GM13976 (cell line): ENCODE measurements at regions not wholly inside any gene's neighbourhood (a gene's known extent, or its start where the extent isn't known, plus 50 kb on each side); places are given as distances from the start of the nearest gene placed in this dataset.

Experiments
- DNase-seq: peaks from one replicate; pipeline ENCODE4 v3.0.0; 2012; ENCODE audit warnings: low spot score
- in situ Hi-C: fragments of 300-500 bp; cut with MboI; formaldehyde crosslinking; loops from one replicate; pipeline ENCODE4 v1.12.0; 2022; ENCODE audit warnings: low sequenced_read_pairs, mixed read lengths, inconsistent platforms; ENCODE audit not compliant: unreplicated experiment
- TF ChIP-seq, protein P1 (sequence below): IDR thresholded peaks from 2 replicates; pipeline ENCODE4 v1.5.1; 2012; ENCODE audit warnings: borderline replicate concordance, mild to moderate bottlenecking; ENCODE audit not compliant: insufficient read depth; ENCODE audit errors: extremely low read depth, missing control alignments, control extremely low read depth

DNA sequence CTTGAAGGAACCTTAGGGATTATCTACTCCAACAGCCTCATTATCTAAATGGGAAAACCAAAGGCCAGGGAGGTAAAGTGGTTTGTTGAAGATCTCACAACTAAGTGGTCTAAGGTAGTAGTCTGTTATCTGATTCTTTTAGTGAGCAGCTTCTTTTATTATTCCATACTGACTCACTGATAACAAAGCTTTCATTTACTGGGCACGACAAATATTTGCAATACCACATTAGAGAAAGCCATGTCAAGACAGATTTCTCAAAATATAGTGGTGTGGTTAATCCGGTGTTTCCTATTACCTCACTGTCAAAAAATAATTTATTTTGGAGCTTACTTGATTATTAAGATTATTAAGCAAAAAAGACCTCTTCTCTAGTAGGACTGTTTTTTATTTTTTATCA, 369.1 kb downstream of the S1PR1 start:
- no peak for DNase-seq
- TF ChIP-seq, protein P1, sequence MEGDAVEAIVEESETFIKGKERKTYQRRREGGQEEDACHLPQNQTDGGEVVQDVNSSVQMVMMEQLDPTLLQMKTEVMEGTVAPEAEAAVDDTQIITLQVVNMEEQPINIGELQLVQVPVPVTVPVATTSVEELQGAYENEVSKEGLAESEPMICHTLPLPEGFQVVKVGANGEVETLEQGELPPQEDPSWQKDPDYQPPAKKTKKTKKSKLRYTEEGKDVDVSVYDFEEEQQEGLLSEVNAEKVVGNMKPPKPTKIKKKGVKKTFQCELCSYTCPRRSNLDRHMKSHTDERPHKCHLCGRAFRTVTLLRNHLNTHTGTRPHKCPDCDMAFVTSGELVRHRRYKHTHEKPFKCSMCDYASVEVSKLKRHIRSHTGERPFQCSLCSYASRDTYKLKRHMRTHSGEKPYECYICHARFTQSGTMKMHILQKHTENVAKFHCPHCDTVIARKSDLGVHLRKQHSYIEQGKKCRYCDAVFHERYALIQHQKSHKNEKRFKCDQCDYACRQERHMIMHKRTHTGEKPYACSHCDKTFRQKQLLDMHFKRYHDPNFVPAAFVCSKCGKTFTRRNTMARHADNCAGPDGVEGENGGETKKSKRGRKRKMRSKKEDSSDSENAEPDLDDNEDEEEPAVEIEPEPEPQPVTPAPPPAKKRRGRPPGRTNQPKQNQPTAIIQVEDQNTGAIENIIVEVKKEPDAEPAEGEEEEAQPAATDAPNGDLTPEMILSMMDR: no peak
- in situ Hi-C loops: no loop called here

GRCh38 chr1:101613546-101613945, 376.7 kb downstream of the S1PR1 start:
- TF ChIP-seq, protein P1: no peak
- DNase-seq: no peak
- in situ Hi-C loops: no loop called here

DNA sequence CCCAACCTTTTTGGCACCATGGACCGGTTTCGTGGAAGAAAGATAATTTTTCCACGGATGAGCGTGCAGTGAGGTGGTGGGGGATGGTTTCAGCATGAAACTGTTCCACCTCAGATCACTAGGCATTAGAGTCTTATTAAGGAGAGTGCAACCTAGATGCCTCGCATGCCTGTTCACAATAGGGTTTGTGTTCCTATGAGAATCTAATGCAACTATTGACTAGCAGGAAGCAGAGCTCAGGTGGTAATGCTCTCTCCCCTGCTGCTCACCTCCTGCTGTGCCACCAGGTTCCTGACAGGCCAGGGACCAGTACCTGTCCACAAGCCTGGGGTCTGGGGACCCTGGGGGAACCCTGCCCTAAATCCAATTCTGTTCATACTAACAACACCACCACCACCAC, 377.8 kb downstream of the OLFM3 start:
- TF ChIP-seq, protein P1: no peak
- in situ Hi-C loops: no loop called here
- DNase-seq: no peak

GRCh38 chr1:101632548-101633272, 364.0 kb downstream of the OLFM3 start:
- TF ChIP-seq, protein P1: no peak
- in situ Hi-C loops: no loop called here
- no peak for DNase-seq

GRCh38 chr1:101645810-101646209, 350.9 kb downstream of the OLFM3 start:
- no peak for DNase-seq
- in situ Hi-C loops: no loop called here
- TF ChIP-seq, protein P1: no peak

DNA sequence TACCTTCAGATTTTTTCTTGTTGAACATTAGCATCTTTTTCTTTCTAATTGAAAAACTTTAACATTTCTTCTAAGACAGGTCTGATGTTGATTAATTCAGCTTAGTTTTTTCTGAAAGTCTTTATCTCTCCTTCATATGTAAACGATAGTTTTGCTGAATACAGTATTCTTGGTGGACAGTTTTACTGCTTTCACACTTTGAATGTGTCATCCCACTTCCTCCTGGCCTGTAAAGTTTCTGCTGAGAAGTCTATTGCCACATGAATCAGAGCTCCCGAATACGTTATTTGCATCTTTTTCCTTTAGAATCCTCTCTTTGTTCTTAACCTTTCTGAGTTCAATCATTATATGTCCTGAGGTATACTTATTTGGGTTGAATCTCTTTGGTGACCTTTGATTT, 344.2 kb downstream of the OLFM3 start:
- TF ChIP-seq, protein P1: no peak
- DNase-seq: no peak
- in situ Hi-C loops: no loop called here

GRCh38 chr1:101653482-101653946, 343.2 kb downstream of the OLFM3 start:
- in situ Hi-C loops: no loop called here
- TF ChIP-seq, protein P1: no peak
- DNase-seq: no peak
